ENCODE measurements at regions not wholly inside any gene's neighbourhood (a gene's known extent, or its start where the extent isn't known, plus 50 kb on each side); places are given as distances from the start of the nearest gene placed in this dataset.
A peak's percentile ranks its signal among the peaks of the same experiment; 100 is the strongest.

DNA sequence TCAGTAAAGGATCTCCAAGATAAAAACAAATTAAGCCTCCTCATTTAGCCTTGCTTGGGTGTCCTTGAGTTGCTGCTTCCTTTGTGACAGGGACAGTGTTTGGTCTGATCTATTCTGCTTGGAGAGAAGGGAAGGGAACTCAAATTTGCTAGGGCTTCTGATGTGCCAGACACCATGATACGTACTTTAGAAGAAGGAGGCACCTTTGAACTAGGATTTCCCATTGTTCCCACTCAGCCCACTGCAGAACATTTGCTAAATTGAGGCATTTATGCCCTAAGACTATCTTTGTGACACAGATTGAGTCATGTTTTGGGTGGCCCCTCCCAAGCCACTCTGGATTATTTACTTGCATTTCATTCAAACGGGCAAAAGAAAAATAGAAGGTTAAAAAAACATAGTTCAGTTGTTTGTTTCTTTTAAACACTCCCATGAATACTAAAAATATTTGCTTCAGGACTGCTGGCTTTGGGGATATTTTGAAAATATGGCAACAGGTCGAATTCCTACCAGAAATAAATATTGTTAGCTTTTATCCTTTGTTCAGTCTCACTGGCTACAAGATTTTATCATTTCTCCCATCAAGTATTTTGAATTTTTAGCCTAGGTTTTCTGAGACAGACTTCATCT, 81.9 kb upstream of the WLS start:
- WGBS, 2 donors = 49 to 52% methylated on average over 3 of the region's 3 CpGs
- no peak overlapping the region for H3K4me3 ChIP-seq (replicated peaks in 1 of 3)
- H3K36me3 ChIP-seq = no peaks in the 10 kb centered on the region
- no peaks in the 10 kb centered on the region for H3K9me3 ChIP-seq
- intact Hi-C loops (cut with DNase I) = no loop called here
- no peaks in the 10 kb centered on the region for H3K27me3 ChIP-seq
- no peak overlapping the region for H3K27ac ChIP-seq
- no peak for DNase-seq
- TF ChIP-seq, protein P1, sequence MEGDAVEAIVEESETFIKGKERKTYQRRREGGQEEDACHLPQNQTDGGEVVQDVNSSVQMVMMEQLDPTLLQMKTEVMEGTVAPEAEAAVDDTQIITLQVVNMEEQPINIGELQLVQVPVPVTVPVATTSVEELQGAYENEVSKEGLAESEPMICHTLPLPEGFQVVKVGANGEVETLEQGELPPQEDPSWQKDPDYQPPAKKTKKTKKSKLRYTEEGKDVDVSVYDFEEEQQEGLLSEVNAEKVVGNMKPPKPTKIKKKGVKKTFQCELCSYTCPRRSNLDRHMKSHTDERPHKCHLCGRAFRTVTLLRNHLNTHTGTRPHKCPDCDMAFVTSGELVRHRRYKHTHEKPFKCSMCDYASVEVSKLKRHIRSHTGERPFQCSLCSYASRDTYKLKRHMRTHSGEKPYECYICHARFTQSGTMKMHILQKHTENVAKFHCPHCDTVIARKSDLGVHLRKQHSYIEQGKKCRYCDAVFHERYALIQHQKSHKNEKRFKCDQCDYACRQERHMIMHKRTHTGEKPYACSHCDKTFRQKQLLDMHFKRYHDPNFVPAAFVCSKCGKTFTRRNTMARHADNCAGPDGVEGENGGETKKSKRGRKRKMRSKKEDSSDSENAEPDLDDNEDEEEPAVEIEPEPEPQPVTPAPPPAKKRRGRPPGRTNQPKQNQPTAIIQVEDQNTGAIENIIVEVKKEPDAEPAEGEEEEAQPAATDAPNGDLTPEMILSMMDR (IDR thresholded peaks at IDR 0.05) = no peak
- TF ChIP-seq POLR2A (IDR thresholded peaks at IDR 0.05) = no peak
- peaks cover 0 to 2% of the 10 kb centered on the region in 2 donors for H3K4me1 ChIP-seq

DNA sequence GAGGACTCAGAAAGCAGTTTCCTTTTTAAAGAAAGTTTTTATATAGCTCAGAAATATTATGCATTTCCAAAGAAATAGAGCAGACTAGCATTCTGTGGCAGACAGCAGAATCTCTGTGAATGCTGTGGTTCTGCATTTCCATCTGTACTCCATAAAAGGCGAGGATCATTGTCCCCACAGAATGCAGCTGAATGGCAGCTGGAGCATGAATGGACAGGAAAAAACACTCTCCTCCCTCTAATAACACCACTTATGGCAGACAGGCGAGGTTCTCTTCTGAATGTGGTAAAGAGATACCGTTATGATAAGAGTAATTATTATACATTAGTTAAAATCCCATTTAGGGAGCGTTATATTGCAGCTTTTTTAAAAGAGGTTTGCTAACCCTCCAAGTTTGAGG, 81.4 kb upstream of the WLS start:
- H3K4me1 ChIP-seq = peaks cover 0 to 2% of the 10 kb centered on the region in 2 donors
- intact Hi-C loops (cut with DNase I) = no loop called here
- no peaks in the 10 kb centered on the region for H3K9me3 ChIP-seq
- no peak overlapping the region for H3K27ac ChIP-seq
- no peak overlapping the region for H3K4me3 ChIP-seq (replicated peaks in 1 of 3)
- 51% methylated on average over 4 of the region's 4 CpGs for WGBS, 2 donors
- no peaks in the 10 kb centered on the region for H3K36me3 ChIP-seq
- no peaks in the 10 kb centered on the region for H3K27me3 ChIP-seq
- TF ChIP-seq, protein P1 (IDR thresholded peaks at IDR 0.05) = no peak
- no peak for TF ChIP-seq POLR2A (IDR thresholded peaks at IDR 0.05)
- DNase-seq = no peak

DNA sequence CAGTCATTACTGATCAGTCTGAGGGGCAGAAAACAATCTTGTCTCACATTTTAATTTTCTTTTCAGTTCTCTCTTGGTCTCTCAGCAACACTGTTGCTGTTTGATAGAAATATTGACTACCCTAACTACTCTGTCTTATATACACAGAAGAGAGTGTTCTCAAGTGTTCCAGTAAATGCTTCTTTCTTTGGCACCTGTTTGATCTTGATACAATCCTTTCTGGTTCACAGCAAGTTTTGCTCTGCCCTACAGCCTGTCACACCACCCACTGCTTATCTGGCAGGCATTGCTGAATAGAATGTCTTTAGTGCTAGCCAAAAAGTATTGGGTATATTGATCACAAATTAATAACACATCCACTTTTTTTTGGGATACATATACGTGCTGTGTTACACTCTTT, 75.7 kb upstream of the WLS start:
- peak; percentile 25 to 42 for DNase-seq
- H3K27ac ChIP-seq = peak overlapping the region in 2 of 3 donors; percentile 13 to 29
- no peaks in the 10 kb centered on the region for H3K36me3 ChIP-seq
- WGBS, 2 donors = 80 to 94% methylated on average over 1 of the region's 1 CpG
- H3K4me1 ChIP-seq = peaks cover 0 to 12% of the 10 kb centered on the region in 2 donors
- H3K4me3 ChIP-seq (replicated peaks in 1 of 3) = no peak overlapping the region
- intact Hi-C loops (cut with DNase I) = no loop called here
- no peaks in the 10 kb centered on the region for H3K27me3 ChIP-seq
- H3K9me3 ChIP-seq = no peaks in the 10 kb centered on the region
- TF ChIP-seq POLR2A (IDR thresholded peaks at IDR 0.05) = no peak
- TF ChIP-seq, protein P1 (IDR thresholded peaks at IDR 0.05) = no peak

DNA sequence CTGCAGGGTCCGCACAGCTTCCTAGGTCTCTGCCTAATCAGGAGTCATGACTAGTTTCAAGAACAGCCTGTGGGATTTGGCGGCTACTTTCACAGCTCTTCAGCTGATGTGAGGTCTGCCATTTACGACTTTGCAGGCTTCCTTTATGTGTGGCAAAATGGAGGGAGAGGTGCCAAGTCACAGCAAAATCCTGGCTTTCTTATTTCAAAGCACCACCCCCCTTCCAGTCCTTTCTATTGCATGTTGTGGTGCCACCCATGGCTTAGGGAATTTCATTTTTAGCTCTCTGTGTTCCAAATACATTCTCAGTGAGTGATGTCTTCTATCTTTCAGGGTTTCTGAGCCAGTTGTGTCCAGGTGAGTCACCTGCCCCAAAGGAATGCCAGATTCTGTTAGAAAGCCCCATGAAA, 75.1 kb upstream of the WLS start:
- 68 to 86% methylated on average over 3 of the region's 3 CpGs for WGBS, 2 donors
- no peaks in the 10 kb centered on the region for H3K9me3 ChIP-seq
- TF ChIP-seq POLR2A (IDR thresholded peaks at IDR 0.05) = no peak
- TF ChIP-seq, protein P1 (IDR thresholded peaks at IDR 0.05) = no peak
- no peak overlapping the region for H3K4me3 ChIP-seq (replicated peaks in 1 of 3)
- H3K36me3 ChIP-seq = no peaks in the 10 kb centered on the region
- H3K27me3 ChIP-seq = no peaks in the 10 kb centered on the region
- intact Hi-C loops (cut with DNase I) = no loop called here
- DNase-seq = no peak
- peaks cover 0 to 12% of the 10 kb centered on the region in 2 donors for H3K4me1 ChIP-seq
- peak overlapping the region in 2 of 3 donors; percentile 13 to 22 for H3K27ac ChIP-seq

DNA sequence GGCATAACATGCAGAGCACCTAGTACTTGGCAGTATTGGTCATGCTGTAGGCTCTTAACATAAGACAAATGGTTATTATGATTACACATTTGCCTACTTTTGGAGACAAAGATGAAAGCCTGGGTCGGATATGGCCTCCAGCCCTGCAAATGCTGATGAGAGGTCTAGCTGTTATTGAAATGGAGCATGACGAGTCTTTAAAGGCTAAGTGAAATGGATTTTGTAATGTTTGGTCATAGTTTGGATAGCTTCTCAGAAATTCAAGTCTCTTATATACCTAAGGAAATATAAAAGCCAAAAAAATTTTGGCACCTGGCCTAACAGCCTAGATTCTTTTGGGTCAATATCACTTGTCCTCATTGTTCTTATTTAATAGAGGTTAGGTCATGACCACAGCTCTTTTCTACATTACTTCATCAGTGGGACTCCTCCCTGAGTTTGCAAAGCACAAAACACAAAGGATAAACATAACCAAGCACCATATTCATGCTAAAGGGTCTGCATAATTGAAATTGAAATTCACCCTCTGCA, 69.2 kb upstream of the WLS start:
- no peaks in the 10 kb centered on the region for H3K36me3 ChIP-seq
- H3K27me3 ChIP-seq = no peaks in the 10 kb centered on the region
- no peaks in the 10 kb centered on the region for H3K9me3 ChIP-seq
- 71 to 72% methylated on average over 2 of the region's 2 CpGs for WGBS, 2 donors
- no peaks in the 10 kb centered on the region for H3K4me1 ChIP-seq
- DNase-seq = no peak
- intact Hi-C loops (cut with DNase I) = no loop called here
- no peak overlapping the region for H3K4me3 ChIP-seq (replicated peaks in 1 of 3)
- no peak for TF ChIP-seq POLR2A (IDR thresholded peaks at IDR 0.05)
- TF ChIP-seq, protein P1 (IDR thresholded peaks at IDR 0.05) = no peak
- no peak overlapping the region for H3K27ac ChIP-seq
